Jurkat, Clone E6-1 (cell line): ENCODE measurements at regions not wholly inside any gene's neighbourhood (a gene's known extent, or its start where the extent isn't known, plus 50 kb on each side); places are given as distances from the start of the nearest gene placed in this dataset.

Experiments
- DNase-seq: peaks from one replicate; pipeline ENCODE4 v3.0.0-alpha.2; 2011; ENCODE audit warnings: low read depth, low spot score
- H3K4me3 ChIP-seq: 2 replicates; pipeline ENCODE4 v1.5.1; 2011; ENCODE audit warnings: mild to moderate bottlenecking, low read length, control low read depth, moderate library complexity

GRCh38 chr5:133687212-133688061, 75.1 kb upstream of the FSTL4 start:
- DNase-seq: no peak
- H3K4me3 ChIP-seq: no peak overlapping the region

- no peak overlapping the region for H3K4me3 ChIP-seq
- DNase-seq: no peak
Observed at GRCh38 chr5:133686566-133686965, 74.2 kb upstream of the FSTL4 start.

- DNase-seq: no peak
- no peak overlapping the region for H3K4me3 ChIP-seq
Observed at GRCh38 chr5:133685402-133686018, 73.2 kb upstream of the FSTL4 start.

- no peak for DNase-seq
- H3K4me3 ChIP-seq: no peak overlapping the region
Observed at GRCh38 chr5:133683646-133684596, 71.6 kb upstream of the FSTL4 start.

GRCh38 chr5:133682451-133682850, 70.1 kb upstream of the FSTL4 start:
- DNase-seq: no peak
- no peak overlapping the region for H3K4me3 ChIP-seq

- peak; percentile 7 for DNase-seq
- H3K4me3 ChIP-seq: no peak overlapping the region
Observed at GRCh38 chr5:133681896-133682295, 69.6 kb upstream of the FSTL4 start.

- no peak for DNase-seq
- no peak overlapping the region for H3K4me3 ChIP-seq
Observed at GRCh38 chr5:133680830-133681565, 68.7 kb upstream of the FSTL4 start.

- no peak for DNase-seq
- no peak overlapping the region for H3K4me3 ChIP-seq
Observed at GRCh38 chr5:133679534-133679933, 67.2 kb upstream of the FSTL4 start.

- no peak overlapping the region for H3K4me3 ChIP-seq
- no peak for DNase-seq
Observed at GRCh38 chr5:133675376-133676154, 63.2 kb upstream of the FSTL4 start.

- H3K4me3 ChIP-seq: no peak overlapping the region
- DNase-seq: no peak
Observed at GRCh38 chr5:133670336-133670735, 58.0 kb upstream of the FSTL4 start.

- no peak overlapping the region for H3K4me3 ChIP-seq
- no peak for DNase-seq
Observed at GRCh38 chr5:133669472-133669871, 57.1 kb upstream of the FSTL4 start.

- no peak for DNase-seq
- H3K4me3 ChIP-seq: no peak overlapping the region
Observed at GRCh38 chr5:133668458-133668857, 56.1 kb upstream of the FSTL4 start.

- no peak for DNase-seq
- H3K4me3 ChIP-seq: no peak overlapping the region
Observed at GRCh38 chr5:133667217-133667616, 54.9 kb upstream of the FSTL4 start.

GRCh38 chr5:133665571-133665970, 53.2 kb upstream of the FSTL4 start:
- H3K4me3 ChIP-seq: no peak overlapping the region
- DNase-seq: no peak

GRCh38 chr5:133664422-133664821, 52.1 kb upstream of the FSTL4 start:
- DNase-seq: no peak
- H3K4me3 ChIP-seq: no peak overlapping the region

- H3K4me3 ChIP-seq: no peak overlapping the region
- DNase-seq: no peak
Observed at GRCh38 chr5:133663397-133664054, 51.2 kb upstream of the FSTL4 start.

GRCh38 chr5:133662578-133662977, 50.2 kb upstream of the FSTL4 start:
- no peak for DNase-seq

More at GRCh38 chr5:133662578-133662977, 50.2 kb upstream of the FSTL4 start:
- H3K4me3 ChIP-seq: no peak overlapping the region
